Lower lobe of right lung (tissue), 2 donors: ENCODE measurements at regions not wholly inside any gene's neighbourhood (a gene's known extent, or its start where the extent isn't known, plus 50 kb on each side); places are given as distances from the start of the nearest gene placed in this dataset.

Source experiments
- ATAC-seq, 2 donors: fragments of 200-7000 bp; cut with Tn5 transposase; one replicate each; pipeline ENCODE4 v1.9.1; 2020 to 2022; ENCODE audit warnings: mild to moderate bottlenecking in 2 of 2, moderate library complexity in 2 of 2
- DNase-seq: peaks from one replicate; pipeline ENCODE4 v3.0.0-alpha.2; 2020
- H3K27ac ChIP-seq: fragments of 200-600 bp; one replicate; pipeline ENCODE4 v1.8.0; 2022
- H3K27me3 ChIP-seq: fragments of 200-600 bp; one replicate; pipeline ENCODE4 v1.8.0; 2022; ENCODE audit warnings: low read depth
- H3K36me3 ChIP-seq: fragments of 200-600 bp; one replicate; pipeline ENCODE4 v1.8.0; 2022; ENCODE audit warnings: mild to moderate bottlenecking
- H3K4me1 ChIP-seq: fragments of 200-600 bp; one replicate; pipeline ENCODE4 v1.8.0; 2022
- H3K4me3 ChIP-seq: fragments of 200-600 bp; one replicate; pipeline ENCODE4 v1.8.0; 2022; ENCODE audit warnings: mild to moderate bottlenecking
- H3K9me3 ChIP-seq: fragments of 200-600 bp; one replicate; pipeline ENCODE4 v1.8.0; 2022
- CTCF ChIP-seq: fragments of 200-600 bp; IDR thresholded peaks from one replicate; pipeline ENCODE4 v1.8.0; 2022; ENCODE audit warnings: antibody characterized with exemption, mild to moderate bottlenecking
- intact Hi-C: fragments of 100-400 bp; cut with DNase I; formaldehyde crosslinking; loops from one replicate; pipeline ENCODE4 v1.11.0; 2022
- donor health status: DM: no; HTN: yes; CAD: no; lungs with severe emphysema.

DNA sequence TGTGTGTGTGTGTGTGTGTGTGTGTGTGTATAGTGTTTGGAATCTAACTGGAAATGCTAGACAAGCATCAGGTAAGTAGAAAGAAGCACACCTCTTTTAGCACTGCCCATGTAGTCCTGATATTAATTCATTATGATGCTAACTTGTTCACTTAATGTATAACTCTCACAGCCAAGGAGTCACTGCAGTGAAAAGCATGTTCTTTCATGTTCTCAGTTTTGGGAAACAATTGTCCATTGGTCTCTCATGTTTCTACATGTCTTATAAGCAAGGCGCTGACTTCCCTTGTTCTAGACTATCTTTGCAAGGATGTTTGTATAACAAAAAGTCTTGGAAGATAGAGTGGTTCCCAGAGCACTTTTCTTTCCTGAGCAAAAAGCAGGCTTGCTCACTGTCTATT is 148.8 kb upstream of the TNPO1 start:
- Histone ChIP-seq H3K27me3 (no peaks in the 10 kb centered on the region), H3K4me1 (no peaks in the 10 kb centered on the region), H3K27ac (no peak overlapping the region), H3K9me3 (no peaks in the 10 kb centered on the region), H3K4me3 (no peak overlapping the region), H3K36me3 (no peaks in the 10 kb centered on the region)
- intact Hi-C loops = no loop called here
- DNase-seq = no peak
- TF ChIP-seq CTCF = no peak
- no peak for ATAC-seq

- DNase-seq (no peak), ATAC-seq (no peak)
- no peak for TF ChIP-seq CTCF
- Histone ChIP-seq H3K27me3 (no peaks in the 10 kb centered on the region), H3K4me3 (no peak overlapping the region), H3K36me3 (no peaks in the 10 kb centered on the region), H3K27ac (no peak overlapping the region), H3K4me1 (no peaks in the 10 kb centered on the region), H3K9me3 (no peaks in the 10 kb centered on the region)
- intact Hi-C loops = no loop called here
Measured at GRCh38 chr5:72662936-72663335, 153.5 kb upstream of the TNPO1 start.

GRCh38 chr5:72662305-72662704 is 154.2 kb upstream of the TNPO1 start:
- Histone ChIP-seq H3K4me3 (no peak overlapping the region), H3K9me3 (no peaks in the 10 kb centered on the region), H3K27me3 (no peaks in the 10 kb centered on the region), H3K4me1 (no peaks in the 10 kb centered on the region), H3K36me3 (no peaks in the 10 kb centered on the region), H3K27ac (no peak overlapping the region)
- TF ChIP-seq CTCF = no peak
- intact Hi-C loops = no loop called here
- DNase-seq (no peak), ATAC-seq (no peak)

DNA sequence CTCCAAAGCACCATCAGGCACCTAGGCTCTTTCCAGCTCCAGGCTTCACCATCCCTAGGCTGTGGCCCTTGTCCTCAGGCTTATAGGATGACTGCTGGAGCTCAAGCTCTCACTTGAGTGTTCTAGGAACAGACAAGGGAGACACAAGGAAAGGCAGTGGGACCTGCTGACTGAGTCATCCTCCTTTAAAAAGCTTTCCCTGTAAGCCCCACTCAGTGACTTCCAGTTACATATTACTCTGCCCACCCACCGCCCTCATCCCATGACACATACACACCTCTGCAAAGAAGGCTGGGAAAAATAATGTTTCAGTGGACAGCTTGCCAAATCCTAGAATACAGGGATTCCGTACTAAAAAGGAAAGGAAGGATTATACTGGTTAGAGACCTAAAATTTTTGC is 154.2 kb upstream of the ZNF366 start:
- no peak for TF ChIP-seq CTCF
- DNase-seq (no peak), ATAC-seq (no peak)
- intact Hi-C loops = no loop called here
- no peaks in the 10 kb centered on the region for H3K4me1 ChIP-seq
- no peak overlapping the region for H3K27ac ChIP-seq
- H3K36me3 ChIP-seq = no peaks in the 10 kb centered on the region
- H3K4me3 ChIP-seq = no peak overlapping the region
- H3K27me3 ChIP-seq = no peaks in the 10 kb centered on the region
- H3K9me3 ChIP-seq = no peaks in the 10 kb centered on the region

GRCh38 chr5:72659726-72660125 is 152.5 kb upstream of the ZNF366 start:
- no peak for ATAC-seq
- no peak for TF ChIP-seq CTCF
- Histone ChIP-seq H3K27ac (no peak overlapping the region), H3K4me3 (no peak overlapping the region), H3K36me3 (no peaks in the 10 kb centered on the region), H3K4me1 (no peaks in the 10 kb centered on the region), H3K27me3 (no peaks in the 10 kb centered on the region), H3K9me3 (no peaks in the 10 kb centered on the region)
- intact Hi-C loops = no loop called here
- no peak for DNase-seq
